ENCODE measurements at regions not wholly inside any gene's neighbourhood (a gene's known extent, or its start where the extent isn't known, plus 50 kb on each side); places are given as distances from the start of the nearest gene placed in this dataset.

GRCh38 chr2:226671141-226671676 lies 128.4 kb downstream of the IRS1 start:
- Mint-ChIP-seq H3K4me3 (no peak overlapping the region), H3K36me3 (ENCODE audit: low read depth) (no peaks in the 10 kb centered on the region), H3K27me3 (ENCODE audit: insufficient read depth, low read depth, poor library complexity) (peaks cover 2% of the 10 kb centered on the region), H3K4me1 (peaks cover 4% of the 10 kb centered on the region; the same call in 1 of the 3 replicates), H3K9me3 (no peaks in the 10 kb centered on the region; the same call in 2 of the 3 replicates), H3K27ac (no peak overlapping the region)
- TF ChIP-seq CREB1 (CRISPR knock-in tag; IDR thresholded peaks at IDR 0.05; ENCODE audit: low read depth): no peak
- no peak for TF ChIP-seq POLR2AphosphoS5 (IDR thresholded peaks at IDR 0.05; ENCODE audit: low read depth)
- no peak for TF ChIP-seq CTCF (conservative IDR thresholded peaks at IDR 0.05; ENCODE audit: low read depth in 2 of 2)
- no peak for TF ChIP-seq EZH2phosphoT487 (IDR thresholded peaks at IDR 0.05; ENCODE audit: unreplicated experiment)
- no peak for TF ChIP-seq STAT1 (IDR thresholded peaks at IDR 0.05; ENCODE audit: unreplicated experiment)
- no peak for TF ChIP-seq ETS1 (IDR thresholded peaks at IDR 0.05)
- TF ChIP-seq ZNF462 (CRISPR knock-in tag; IDR thresholded peaks at IDR 0.05): no peak
- no peak for TF ChIP-seq REST (IDR thresholded peaks at IDR 0.05; ENCODE audit: unreplicated experiment)
- TF ChIP-seq JUNB (IDR thresholded peaks at IDR 0.05; ENCODE audit: unreplicated experiment): no peak
- TF ChIP-seq ZNF114 (CRISPR knock-in tag; IDR thresholded peaks at IDR 0.05): no peak
- no peak for TF ChIP-seq ZNF331 (CRISPR knock-in tag; IDR thresholded peaks at IDR 0.05; ENCODE audit: low read depth)
- TF ChIP-seq NANOG (IDR thresholded peaks at IDR 0.05; ENCODE audit: borderline replicate concordance): no peak
- no peak for TF ChIP-seq EZH2 (IDR thresholded peaks at IDR 0.05; ENCODE audit: low read depth, unreplicated experiment)
- Histone ChIP-seq H3K4me3 (no peak overlapping the region), H3F3A (replicated peaks; ENCODE audit: low read depth) (no peaks in the 10 kb centered on the region), H3K36me3 (ENCODE audit: insufficient read depth) (no peaks in the 10 kb centered on the region), H3K4me2 (no peak overlapping the region), H3K79me2 (replicated peaks; ENCODE audit: insufficient read depth) (no peaks in the 10 kb centered on the region), H2AFZ (peak overlapping the region; percentile 84; the same call in 1 of the 2 replicates), H4K20me1 (replicated peaks; ENCODE audit: insufficient read depth) (no peaks in the 10 kb centered on the region), H3K27ac (ENCODE audit: low read depth) (no peak overlapping the region), H3K27me3 (ENCODE audit: insufficient read depth) (no peaks in the 10 kb centered on the region), H3K4me1 (ENCODE audit: insufficient read depth) (no peaks in the 10 kb centered on the region), H3K9me2 (ENCODE audit: insufficient read depth) (peaks cover 6% of the 10 kb centered on the region; the same call in 1 of the 2 replicates)
- ATAC-seq (no peak), DNase-seq (ENCODE audit: low spot score) (no peak)
